ENCODE measurements at regions not wholly inside any gene's neighbourhood (a gene's known extent, or its start where the extent isn't known, plus 50 kb on each side); places are given as distances from the start of the nearest gene placed in this dataset.

- TF ChIP-seq CTCF (conservative IDR thresholded peaks at IDR 0.05; ENCODE audit: low read length) = no peak
- no peak for TF ChIP-seq EZH2phosphoT487 (IDR thresholded peaks at IDR 0.05; ENCODE audit: borderline replicate concordance, low read depth, low read length)
These were observed 138.1 kb upstream of the JARID2 start for GRCh38 chr6:15107644-15108382.
